Ascending aorta (tissue), 2 donors: ENCODE measurements at regions not wholly inside any gene's neighbourhood (a gene's known extent, or its start where the extent isn't known, plus 50 kb on each side); places are given as distances from the start of the nearest gene placed in this dataset.

Experiments used
- DNase-seq, 2 donors: peaks; one replicate each; pipeline ENCODE4 v3.0.0-alpha.2; 2019; ENCODE audit warnings: low spot score in 2 of 2
- H3K27ac ChIP-seq, 2 donors: fragments of 200-600 bp; sonication (generic); one replicate each; pipeline ENCODE4 v1.5.1; 2016 to 2017; ENCODE audit warnings: mild to moderate bottlenecking in 1 of 2
- H3K27me3 ChIP-seq: fragments of 200-600 bp; sonication (generic); one replicate; pipeline ENCODE4 v1.5.1; 2017
- H3K36me3 ChIP-seq, 2 donors: fragments of 200-600 bp; sonication (generic); one replicate each; pipeline ENCODE4 v1.5.1; 2016
- H3K4me1 ChIP-seq, 2 donors: fragments of 200-600 bp; sonication (generic); one replicate each; pipeline ENCODE4 v1.5.1; 2016 to 2017; ENCODE audit warnings: mild to moderate bottlenecking in 1 of 2
- H3K4me3 ChIP-seq, 2 donors: fragments of 200-600 bp; sonication (generic); one replicate each; pipeline ENCODE4 v1.5.1; 2016 to 2017; ENCODE audit warnings: mild to moderate bottlenecking in 1 of 2
- H3K9me3 ChIP-seq, 2 donors: fragments of 200-600 bp; sonication (generic); one replicate each; pipeline ENCODE4 v1.5.1; 2016
- CTCF ChIP-seq, 3 experiments: fragments of 200-600 bp in 2 of 3; fragments of 450-650 bp in 1 of 3; sonication (generic) in 2 of 3; IDR thresholded peaks; one replicate each; pipeline ENCODE4 v1.5.1; 2016 to 2019; ENCODE audit warnings: antibody characterized with exemption in 3 of 3, mild to moderate bottlenecking in 1 of 3, moderate library complexity in 1 of 3
- intact Hi-C: fragments of 100-400 bp; cut with DNase I; formaldehyde crosslinking; loops from one replicate; pipeline ENCODE4 v1.15.1; 2023

- no peak for DNase-seq
- H3K27ac ChIP-seq, result no peak overlapping the region
- H3K9me3 ChIP-seq, result no peaks in the 10 kb centered on the region
- intact Hi-C loops, result no loop called here
- no peaks in the 10 kb centered on the region for H3K27me3 ChIP-seq
- no peak overlapping the region for H3K4me3 ChIP-seq
- no peak for TF ChIP-seq CTCF (IDR thresholded peaks at IDR 0.05)
- no peaks in the 10 kb centered on the region for H3K4me1 ChIP-seq
- no peaks in the 10 kb centered on the region for H3K36me3 ChIP-seq
These were observed 1484.3 kb upstream of the PIK3C3 start for GRCh38 chr18:40470723-40471122.

DNA sequence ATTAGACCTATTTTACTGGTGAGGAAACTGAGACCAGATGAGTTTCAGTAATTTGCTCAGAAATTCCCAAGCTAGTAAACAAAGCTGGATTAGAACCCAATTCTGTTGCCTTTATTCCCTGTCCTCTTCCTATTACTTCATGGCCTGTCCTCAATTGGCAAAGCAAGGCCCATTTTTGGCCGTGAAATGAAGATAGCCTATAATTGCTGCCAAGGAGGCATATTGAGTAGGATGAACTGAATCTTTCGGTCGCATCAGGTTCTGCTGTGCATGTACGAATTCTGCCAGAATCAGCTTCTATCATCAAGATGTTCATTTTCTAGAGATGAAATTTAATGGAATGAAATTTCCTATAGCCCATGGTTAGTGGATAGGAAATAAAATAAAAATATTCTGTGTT is 1485.2 kb upstream of the PIK3C3 start:
- Histone ChIP-seq H3K27me3 (no peaks in the 10 kb centered on the region), H3K27ac (no peak overlapping the region), H3K4me1 (no peaks in the 10 kb centered on the region), H3K36me3 (no peaks in the 10 kb centered on the region), H3K9me3 (no peaks in the 10 kb centered on the region), H3K4me3 (no peak overlapping the region)
- DNase-seq, result no peak
- no peak for TF ChIP-seq CTCF (IDR thresholded peaks at IDR 0.05)
- intact Hi-C loops, result no loop called here

GRCh38 chr18:40469316-40469715 is 1485.7 kb upstream of the PIK3C3 start:
- H3K27me3 ChIP-seq, result no peaks in the 10 kb centered on the region
- intact Hi-C loops, result no loop called here
- no peak for TF ChIP-seq CTCF (IDR thresholded peaks at IDR 0.05)

DNA sequence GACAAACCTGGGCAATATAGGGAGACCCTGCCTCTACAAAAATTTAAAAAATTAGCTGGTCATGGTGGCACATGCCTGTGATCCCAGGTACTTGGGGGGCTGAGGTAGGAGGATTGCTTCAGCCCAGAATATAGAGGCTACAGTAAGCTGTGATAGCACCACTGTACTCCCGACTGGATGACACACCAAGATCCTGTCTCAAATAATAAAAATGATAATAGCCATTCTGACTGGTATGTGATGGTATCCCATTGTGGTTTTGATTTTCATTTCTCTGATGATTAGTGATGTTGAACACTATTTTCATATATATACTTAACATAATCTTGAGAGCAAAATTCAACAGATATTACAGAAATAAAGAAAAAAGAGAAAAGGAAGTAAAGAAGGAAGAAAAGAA is 1491.0 kb upstream of the PIK3C3 start:
- Histone ChIP-seq H3K4me1 (no peaks in the 10 kb centered on the region), H3K9me3 (no peaks in the 10 kb centered on the region), H3K27ac (no peak overlapping the region), H3K4me3 (no peak overlapping the region), H3K27me3 (no peaks in the 10 kb centered on the region), H3K36me3 (no peaks in the 10 kb centered on the region)
- no peak for DNase-seq
- no peak for TF ChIP-seq CTCF (IDR thresholded peaks at IDR 0.05)
- intact Hi-C loops, result no loop called here

More at GRCh38 chr18:40469316-40469715, 1485.7 kb upstream of the PIK3C3 start:
- no peaks in the 10 kb centered on the region for H3K4me1 ChIP-seq
- H3K4me3 ChIP-seq, result no peak overlapping the region
- no peaks in the 10 kb centered on the region for H3K9me3 ChIP-seq
- no peak overlapping the region for H3K27ac ChIP-seq
- no peak for DNase-seq
- H3K36me3 ChIP-seq, result no peaks in the 10 kb centered on the region

GRCh38 chr18:40453903-40454302 is 1501.1 kb upstream of the PIK3C3 start:
- Histone ChIP-seq H3K27me3 (no peaks in the 10 kb centered on the region), H3K4me3 (no peak overlapping the region), H3K27ac (no peak overlapping the region), H3K36me3 (no peaks in the 10 kb centered on the region), H3K9me3 (no peaks in the 10 kb centered on the region), H3K4me1 (no peaks in the 10 kb centered on the region)
- DNase-seq, result no peak
- intact Hi-C loops, result no loop called here
- TF ChIP-seq CTCF (IDR thresholded peaks at IDR 0.05), result no peak

GRCh38 chr18:40452599-40452998 is 1502.4 kb upstream of the PIK3C3 start:
- no peak for TF ChIP-seq CTCF (IDR thresholded peaks at IDR 0.05)
- Histone ChIP-seq H3K36me3 (no peaks in the 10 kb centered on the region), H3K4me3 (no peak overlapping the region), H3K27ac (no peak overlapping the region), H3K9me3 (no peaks in the 10 kb centered on the region), H3K27me3 (no peaks in the 10 kb centered on the region), H3K4me1 (no peaks in the 10 kb centered on the region)
- intact Hi-C loops, result no loop called here
- DNase-seq, result no peak
